HCT116 (cell line): ENCODE measurements at regions not wholly inside any gene's neighbourhood (a gene's known extent, or its start where the extent isn't known, plus 50 kb on each side); places are given as distances from the start of the nearest gene placed in this dataset.

Experiments
- ATAC-seq: fragments of 200-7000 bp; cut with Tn5 transposase; 2 replicates; pipeline ENCODE4 v1.9.1; 2020; ENCODE audit warnings: mild to moderate bottlenecking, moderate library complexity
- BruUV-seq: library from RNA; stranded (reverse); fragments of 400-500 nt; replicated peaks from 2 replicates; lab custom pipeline; 2021; lab: Mats Ljungman, UMichigan
- CTCF ChIA-PET: fragments of 300-600 bp; sonication (Branson Sonifier 250); formaldehyde crosslinking; loops from one replicate; lab custom pipeline; 2021; ENCODE audit warnings: antibody characterized with exemption; lab: Charles Lee
- POLR2A ChIA-PET: fragments of 300-600, 350-600 bp; sonication (Branson Sonifier 250); formaldehyde crosslinking; loops from one replicate; lab custom pipeline; 2021; ENCODE audit warnings: antibody characterized with exemption; lab: Charles Lee
- RAD21 ChIA-PET, 2 experiments: fragments of 300-600 bp; sonication (Branson Sonifier 250); formaldehyde crosslinking; loops; one replicate each; lab custom pipeline; 2023; ENCODE audit warnings: low total read pairs in 2 of 2; ENCODE audit not compliant: uncharacterized antibody in 2 of 2, unreplicated experiment in 2 of 2, low non-redundant PET in 1 of 2; lab: Charles Lee
- DNase-seq: peaks from one replicate; pipeline ENCODE4 v3.0.0-alpha.2; 2010; ENCODE audit warnings: low read depth, low spot score
- H2AFZ ChIP-seq: fragments of 200-600 bp; shearing (Covaris generic), sonication (generic); 2 replicates; pipeline ENCODE4 v1.6.1; 2017; ENCODE audit warnings: low read depth, mixed run types, mixed read lengths, antibody characterized with exemption, low read length; ENCODE audit not compliant: poor library complexity, severe bottlenecking
- H3K27ac ChIP-seq: 2 replicates; pipeline ENCODE4 v1.5.1; 2012; ENCODE audit warnings: low read depth, low read length
- H3K27me3 ChIP-seq: fragments of 200-600 bp; sonication (generic); 2 replicates; pipeline ENCODE4 v1.6.1; 2016; ENCODE audit warnings: mixed run types, low read length, mixed read lengths; ENCODE audit not compliant: insufficient read depth
- H3K36me3 ChIP-seq, 2 experiments: fragments of 200-500 bp in 1 of 2; fragments of 200-600 bp in 1 of 2; sonication (Bioruptor generic) in 1 of 2; sonication (generic) in 1 of 2; 2 replicates each; pipeline versions ENCODE4 v1.5.1 to v1.6.1; 2014 to 2016; ENCODE audit warnings: low read length in 2 of 2, inconsistent platforms in 1 of 2, mixed read lengths in 1 of 2, mixed run types in 1 of 2; ENCODE audit not compliant: insufficient read depth in 2 of 2, control insufficient read depth in 1 of 2
- H3K4me1 ChIP-seq, 2 experiments: fragments of 200-600 bp in 1 of 2; sonication (generic) in 1 of 2; 2 replicates each; pipeline versions ENCODE4 v1.5.1 to v1.6.1; 2012 to 2017; ENCODE audit warnings: low read length in 2 of 2, inconsistent platforms in 1 of 2, mild to moderate bottlenecking in 1 of 2, mixed read lengths in 1 of 2, mixed run types in 1 of 2, moderate library complexity in 1 of 2; ENCODE audit not compliant: insufficient read depth in 2 of 2, control insufficient read depth in 1 of 2
- H3K4me2 ChIP-seq: fragments of 200-600 bp; sonication (generic); 2 replicates; pipeline ENCODE4 v1.6.1; 2017; ENCODE audit warnings: mixed run types, low read length, mixed read lengths
- H3K4me3 ChIP-seq, 2 experiments: fragments of 200-600 bp in 1 of 2; sonication (generic) in 1 of 2; replicated peaks in 1 of 2; 2 replicates each; pipeline ENCODE4 v1.5.1; 2011 to 2016; ENCODE audit warnings: low read length in 2 of 2, control low read depth in 1 of 2, low read depth in 1 of 2, mild to moderate bottlenecking in 1 of 2, mixed read lengths in 1 of 2, mixed run types in 1 of 2
- H3K79me2 ChIP-seq: fragments of 200-600 bp; sonication (generic); 2 replicates; pipeline ENCODE4 v1.6.1; 2017; ENCODE audit warnings: mild to moderate bottlenecking, mixed run types, low read length, moderate library complexity, mixed read lengths; ENCODE audit not compliant: insufficient read depth
- H3K9ac ChIP-seq: fragments of 200-600 bp; sonication (generic); 2 replicates; pipeline ENCODE4 v1.6.1; 2016; ENCODE audit warnings: low read length, mixed read lengths
- H3K9me2 ChIP-seq: fragments of 200-600 bp; sonication (generic), shearing (Covaris generic); 2 replicates; pipeline ENCODE4 v1.6.1; 2017; ENCODE audit warnings: mixed run types, mild to moderate bottlenecking, moderate library complexity; ENCODE audit not compliant: insufficient read depth
- H3K9me3 ChIP-seq, 2 experiments: fragments of 200-500 bp in 1 of 2; fragments of 200-600 bp in 1 of 2; sonication (Bioruptor generic) in 1 of 2; sonication (generic) in 1 of 2; 2 replicates each; pipeline ENCODE4 v1.6.1; 2014 to 2017; ENCODE audit warnings: low read length in 2 of 2, mixed read lengths in 2 of 2, inconsistent platforms in 1 of 2, low read depth in 1 of 2, mild to moderate bottlenecking in 1 of 2, mixed run types in 1 of 2, moderate library complexity in 1 of 2; ENCODE audit not compliant: control insufficient read depth in 1 of 2, insufficient read depth in 1 of 2
- H4K20me1 ChIP-seq: fragments of 200-600 bp; sonication (generic), shearing (Covaris generic); 2 replicates; pipeline ENCODE4 v1.6.1; 2017; ENCODE audit warnings: mixed run types, mild to moderate bottlenecking, moderate library complexity; ENCODE audit not compliant: insufficient read depth
- CEBPB ChIP-seq: IDR thresholded peaks from 2 replicates; pipeline ENCODE4 v1.6.1; 2012; ENCODE audit warnings: low read depth
- EZH2 ChIP-seq: fragments of 200-600 bp; sonication (generic); IDR thresholded peaks from 2 replicates; pipeline ENCODE4 v1.6.1; 2017; ENCODE audit warnings: antibody characterized with exemption, mixed run types
- POLR2A ChIP-seq: IDR thresholded peaks from 2 replicates; pipeline ENCODE4 v1.7.0; 2011; ENCODE audit warnings: borderline replicate concordance; ENCODE audit not compliant: insufficient read depth, insufficient read length; ENCODE audit errors: extremely low read depth
- RAD21 ChIP-seq: IDR thresholded peaks from 2 replicates; pipeline ENCODE4 v1.6.1; 2012; ENCODE audit warnings: low read depth, mild to moderate bottlenecking
- SIN3A ChIP-seq: IDR thresholded peaks from 2 replicates; pipeline ENCODE4 v1.6.1; 2012; ENCODE audit warnings: low read depth
- SP1 ChIP-seq: IDR thresholded peaks from 2 replicates; pipeline ENCODE4 v1.6.1; 2012; ENCODE audit warnings: low read depth
- YY1 ChIP-seq: IDR thresholded peaks from 2 replicates; pipeline ENCODE4 v1.6.1; 2011; ENCODE audit warnings: low read length, low read depth, moderate library complexity, mild to moderate bottlenecking; ENCODE audit not compliant: insufficient replicate concordance; ENCODE audit errors: extremely low read depth
- ZFX ChIP-seq: fragments of 450-650 bp; IDR thresholded peaks from 2 replicates; pipeline ENCODE4 v1.6.1; 2017
- intact Hi-C: fragments of 100-400 bp; cut with micrococcal nuclease; formaldehyde crosslinking; loops from 2 replicates; pipeline ENCODE4 v1.10.0; 2022
- TF ChIP-seq, protein P1 (sequence below): IDR thresholded peaks from 2 replicates; pipeline ENCODE4 v1.6.1; 2011; ENCODE audit warnings: mild to moderate bottlenecking, low read length, moderate library complexity; ENCODE audit not compliant: insufficient replicate concordance; ENCODE audit errors: extremely low read depth
- TF ChIP-seq, protein P2 (sequence below): IDR thresholded peaks from 2 replicates; pipeline ENCODE4 v1.6.1; 2012; ENCODE audit warnings: low read depth
- TF ChIP-seq, protein P3 (sequence below), 3 experiments: fragments of 200-600 bp in 1 of 3; sonication (generic) in 1 of 3; IDR thresholded peaks in 2 of 3; conservative IDR thresholded peaks in 1 of 3; 2 replicates each; pipeline ENCODE4 v1.5.1; 2012 to 2017; ENCODE audit warnings: low read depth in 2 of 3, low read length in 2 of 3, antibody characterized with exemption in 1 of 3, borderline replicate concordance in 1 of 3, control low read depth in 1 of 3, mild to moderate bottlenecking in 1 of 3, mixed read lengths in 1 of 3, mixed run types in 1 of 3, moderate library complexity in 1 of 3; ENCODE audit not compliant: insufficient read depth in 1 of 3

DNA sequence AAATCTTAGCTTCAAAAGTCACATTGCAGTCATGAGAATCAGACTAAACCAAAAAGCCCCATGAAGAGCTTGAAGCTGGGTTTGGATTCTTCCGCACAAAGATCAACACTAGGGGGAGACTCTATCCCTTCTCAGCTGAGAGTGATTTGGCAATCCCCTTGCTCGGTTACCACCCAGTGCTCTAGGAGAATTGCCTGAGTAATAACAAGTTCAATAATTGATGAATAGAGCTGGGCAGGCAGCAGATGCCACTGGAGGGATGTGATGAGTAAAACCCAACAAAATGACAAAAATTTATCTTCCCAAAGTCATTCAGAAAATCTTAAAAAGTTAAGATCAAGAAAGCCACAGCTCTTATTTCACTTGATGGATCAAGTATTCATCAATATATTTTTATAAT is 185.6 kb upstream of the ARID2 start:
- Histone ChIP-seq H3K27ac (no peak overlapping the region), H3K4me1 (no peaks in the 10 kb centered on the region), H3K9me2 (no peaks in the 10 kb centered on the region), H3K4me3 (no peak overlapping the region), H3K4me2 (peak overlapping the region; percentile 5; the same call in 1 of the 2 replicates), H3K27me3 (no peaks in the 10 kb centered on the region), H3K79me2 (no peaks in the 10 kb centered on the region)
- ChIA-PET RAD21 (interaction anchor here (0.6 to 1.2 kb wide), 4 partner anchors 10 to 373 kb away, joined by 3 read pairs; no protein-coding TSS in a partner anchor), POLR2A (interaction anchor here (0.6 to 1.5 kb wide), 3 partner anchors 19 to 328 kb away, joined by 3 to 4 read pairs (median 3); partner anchors contain the start of gene ANO6)
- BruUV-seq, result no TSS peak
- intact Hi-C loops, result loop anchor here (5.0 to 10.0 kb wide), 3 partner anchors 183 to 369 kb away; partner anchors contain the start of gene ARID2
- peak; percentile 80 for DNase-seq
- TF ChIP-seq CEBPB, result peak; percentile 88
- TF ChIP-seq, protein P1, sequence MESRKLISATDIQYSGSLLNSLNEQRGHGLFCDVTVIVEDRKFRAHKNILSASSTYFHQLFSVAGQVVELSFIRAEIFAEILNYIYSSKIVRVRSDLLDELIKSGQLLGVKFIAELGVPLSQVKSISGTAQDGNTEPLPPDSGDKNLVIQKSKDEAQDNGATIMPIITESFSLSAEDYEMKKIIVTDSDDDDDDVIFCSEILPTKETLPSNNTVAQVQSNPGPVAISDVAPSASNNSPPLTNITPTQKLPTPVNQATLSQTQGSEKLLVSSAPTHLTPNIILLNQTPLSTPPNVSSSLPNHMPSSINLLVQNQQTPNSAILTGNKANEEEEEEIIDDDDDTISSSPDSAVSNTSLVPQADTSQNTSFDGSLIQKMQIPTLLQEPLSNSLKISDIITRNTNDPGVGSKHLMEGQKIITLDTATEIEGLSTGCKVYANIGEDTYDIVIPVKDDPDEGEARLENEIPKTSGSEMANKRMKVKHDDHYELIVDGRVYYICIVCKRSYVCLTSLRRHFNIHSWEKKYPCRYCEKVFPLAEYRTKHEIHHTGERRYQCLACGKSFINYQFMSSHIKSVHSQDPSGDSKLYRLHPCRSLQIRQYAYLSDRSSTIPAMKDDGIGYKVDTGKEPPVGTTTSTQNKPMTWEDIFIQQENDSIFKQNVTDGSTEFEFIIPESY, result no peak
- peak; percentile 66 for TF ChIP-seq YY1
- no peak for TF ChIP-seq SP1
- TF ChIP-seq, protein P2, sequence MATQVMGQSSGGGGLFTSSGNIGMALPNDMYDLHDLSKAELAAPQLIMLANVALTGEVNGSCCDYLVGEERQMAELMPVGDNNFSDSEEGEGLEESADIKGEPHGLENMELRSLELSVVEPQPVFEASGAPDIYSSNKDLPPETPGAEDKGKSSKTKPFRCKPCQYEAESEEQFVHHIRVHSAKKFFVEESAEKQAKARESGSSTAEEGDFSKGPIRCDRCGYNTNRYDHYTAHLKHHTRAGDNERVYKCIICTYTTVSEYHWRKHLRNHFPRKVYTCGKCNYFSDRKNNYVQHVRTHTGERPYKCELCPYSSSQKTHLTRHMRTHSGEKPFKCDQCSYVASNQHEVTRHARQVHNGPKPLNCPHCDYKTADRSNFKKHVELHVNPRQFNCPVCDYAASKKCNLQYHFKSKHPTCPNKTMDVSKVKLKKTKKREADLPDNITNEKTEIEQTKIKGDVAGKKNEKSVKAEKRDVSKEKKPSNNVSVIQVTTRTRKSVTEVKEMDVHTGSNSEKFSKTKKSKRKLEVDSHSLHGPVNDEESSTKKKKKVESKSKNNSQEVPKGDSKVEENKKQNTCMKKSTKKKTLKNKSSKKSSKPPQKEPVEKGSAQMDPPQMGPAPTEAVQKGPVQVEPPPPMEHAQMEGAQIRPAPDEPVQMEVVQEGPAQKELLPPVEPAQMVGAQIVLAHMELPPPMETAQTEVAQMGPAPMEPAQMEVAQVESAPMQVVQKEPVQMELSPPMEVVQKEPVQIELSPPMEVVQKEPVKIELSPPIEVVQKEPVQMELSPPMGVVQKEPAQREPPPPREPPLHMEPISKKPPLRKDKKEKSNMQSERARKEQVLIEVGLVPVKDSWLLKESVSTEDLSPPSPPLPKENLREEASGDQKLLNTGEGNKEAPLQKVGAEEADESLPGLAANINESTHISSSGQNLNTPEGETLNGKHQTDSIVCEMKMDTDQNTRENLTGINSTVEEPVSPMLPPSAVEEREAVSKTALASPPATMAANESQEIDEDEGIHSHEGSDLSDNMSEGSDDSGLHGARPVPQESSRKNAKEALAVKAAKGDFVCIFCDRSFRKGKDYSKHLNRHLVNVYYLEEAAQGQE, result no peak
- no peak for TF ChIP-seq ZFX
- no peak for TF ChIP-seq POLR2A
- TF ChIP-seq SIN3A, result no peak
- TF ChIP-seq, protein P3, sequence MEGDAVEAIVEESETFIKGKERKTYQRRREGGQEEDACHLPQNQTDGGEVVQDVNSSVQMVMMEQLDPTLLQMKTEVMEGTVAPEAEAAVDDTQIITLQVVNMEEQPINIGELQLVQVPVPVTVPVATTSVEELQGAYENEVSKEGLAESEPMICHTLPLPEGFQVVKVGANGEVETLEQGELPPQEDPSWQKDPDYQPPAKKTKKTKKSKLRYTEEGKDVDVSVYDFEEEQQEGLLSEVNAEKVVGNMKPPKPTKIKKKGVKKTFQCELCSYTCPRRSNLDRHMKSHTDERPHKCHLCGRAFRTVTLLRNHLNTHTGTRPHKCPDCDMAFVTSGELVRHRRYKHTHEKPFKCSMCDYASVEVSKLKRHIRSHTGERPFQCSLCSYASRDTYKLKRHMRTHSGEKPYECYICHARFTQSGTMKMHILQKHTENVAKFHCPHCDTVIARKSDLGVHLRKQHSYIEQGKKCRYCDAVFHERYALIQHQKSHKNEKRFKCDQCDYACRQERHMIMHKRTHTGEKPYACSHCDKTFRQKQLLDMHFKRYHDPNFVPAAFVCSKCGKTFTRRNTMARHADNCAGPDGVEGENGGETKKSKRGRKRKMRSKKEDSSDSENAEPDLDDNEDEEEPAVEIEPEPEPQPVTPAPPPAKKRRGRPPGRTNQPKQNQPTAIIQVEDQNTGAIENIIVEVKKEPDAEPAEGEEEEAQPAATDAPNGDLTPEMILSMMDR (IDR thresholded peaks at IDR 0.05 in 2 of 3, conservative IDR thresholded peaks at IDR 0.05 in 1 of 3; ENCODE audit: borderline replicate concordance in 1 of 3, insufficient read depth in 1 of 3, low read depth in 2 of 3, low read length in 2 of 3), result peak; percentile 78 to 86 (median 81)
- peak; percentile 83 for TF ChIP-seq RAD21
- TF ChIP-seq EZH2, result no peak
- TF ChIP-seq, all 23 proteins: peak for 4
- Histone ChIP-seq H2AFZ (peak overlapping the region; percentile 88), H3K36me3 (no peaks in the 10 kb centered on the region), H4K20me1 (no peaks in the 10 kb centered on the region), H3K9me3 (no peaks in the 10 kb centered on the region), H3K9ac (no peak overlapping the region)
- peak; percentile 96 for ATAC-seq
- CTCF ChIA-PET, result interaction anchor here (0.6 to 1.8 kb wide), 29 partner anchors 9 to 581 kb away, joined by 3 to 21 read pairs (median 4); partner anchors contain the start of gene ARID2
